CD8-positive, alpha-beta memory T cell (primary cell): ENCODE measurements at regions not wholly inside any gene's neighbourhood (a gene's known extent, or its start where the extent isn't known, plus 50 kb on each side); places are given as distances from the start of the nearest gene placed in this dataset.

Experiments
- CTCF ChIA-PET: fragments of 350-600 bp; sonication (Branson Sonifier 250); formaldehyde crosslinking; loops from one replicate; lab custom pipeline; 2021; ENCODE audit warnings: antibody characterized with exemption; lab: Charles Lee
- POLR2A ChIA-PET: fragments of 350-600 bp; sonication (Branson Sonifier 250); formaldehyde crosslinking; loops from one replicate; lab custom pipeline; 2021; ENCODE audit warnings: antibody characterized with exemption; lab: Charles Lee
- DNase-seq, 5 donors: peaks; one replicate each; pipeline versions ENCODE4 v3.0.0 to v3.0.0-alpha.2; 2020 to 2022; ENCODE audit warnings: mixed read lengths in 1 of 5
- H3K27ac ChIP-seq: one replicate; pipeline ENCODE4 v1.7.0; 2013; ENCODE audit warnings: low read depth, mild to moderate bottlenecking, low read length, moderate library complexity
- H3K27me3 ChIP-seq: 2 replicates; pipeline ENCODE4 v1.7.0; 2013; ENCODE audit warnings: low read length, mild to moderate bottlenecking; ENCODE audit not compliant: insufficient read depth, poor library complexity, severe bottlenecking
- H3K36me3 ChIP-seq: 2 replicates; pipeline ENCODE4 v1.7.0; 2013; ENCODE audit warnings: mild to moderate bottlenecking, low read length, moderate library complexity; ENCODE audit not compliant: insufficient read depth
- H3K4me1 ChIP-seq: 2 replicates; pipeline ENCODE4 v1.7.0; 2013; ENCODE audit warnings: mild to moderate bottlenecking, low read length, moderate library complexity; ENCODE audit not compliant: insufficient read depth
- H3K4me3 ChIP-seq: 2 replicates; pipeline ENCODE4 v1.7.0; 2013; ENCODE audit warnings: mild to moderate bottlenecking, low read length
- H3K9me3 ChIP-seq: 2 replicates; pipeline ENCODE4 v1.7.0; 2013; ENCODE audit warnings: mild to moderate bottlenecking, low read length
- H3K27ac Mint-ChIP-seq, 8 donors: one replicate each; pipeline ENCODE4 v1.8.0; 2020 to 2021; ENCODE audit warnings: mixed read lengths in 8 of 8, mild to moderate bottlenecking in 6 of 8, inconsistent platforms in 3 of 8, moderate library complexity in 3 of 8
- H3K27me3 Mint-ChIP-seq, 2 donors: one replicate each; pipeline ENCODE4 v1.8.0; 2020 to 2021; ENCODE audit warnings: mixed read lengths in 2 of 2, mild to moderate bottlenecking in 1 of 2, moderate library complexity in 1 of 2
- H3K36me3 Mint-ChIP-seq, 3 donors: one replicate each; pipeline ENCODE4 v1.8.0; 2020 to 2021; ENCODE audit warnings: mixed read lengths in 3 of 3, inconsistent platforms in 1 of 3, mild to moderate bottlenecking in 1 of 3
- H3K4me1 Mint-ChIP-seq, 3 donors: one replicate each; pipeline ENCODE4 v1.8.0; 2020 to 2021; ENCODE audit warnings: mixed read lengths in 3 of 3, inconsistent platforms in 1 of 3, mild to moderate bottlenecking in 1 of 3
- H3K4me3 Mint-ChIP-seq, 7 donors: one replicate each; pipeline ENCODE4 v1.8.0; 2020 to 2021; ENCODE audit warnings: mixed read lengths in 7 of 7, mild to moderate bottlenecking in 6 of 7, moderate library complexity in 4 of 7, inconsistent platforms in 2 of 7
- H3K9me3 Mint-ChIP-seq, 5 donors: one replicate each; pipeline ENCODE4 v1.8.0; 2020 to 2022; ENCODE audit warnings: mixed read lengths in 5 of 5, mild to moderate bottlenecking in 3 of 5, moderate library complexity in 2 of 5, inconsistent platforms in 1 of 5

DNA sequence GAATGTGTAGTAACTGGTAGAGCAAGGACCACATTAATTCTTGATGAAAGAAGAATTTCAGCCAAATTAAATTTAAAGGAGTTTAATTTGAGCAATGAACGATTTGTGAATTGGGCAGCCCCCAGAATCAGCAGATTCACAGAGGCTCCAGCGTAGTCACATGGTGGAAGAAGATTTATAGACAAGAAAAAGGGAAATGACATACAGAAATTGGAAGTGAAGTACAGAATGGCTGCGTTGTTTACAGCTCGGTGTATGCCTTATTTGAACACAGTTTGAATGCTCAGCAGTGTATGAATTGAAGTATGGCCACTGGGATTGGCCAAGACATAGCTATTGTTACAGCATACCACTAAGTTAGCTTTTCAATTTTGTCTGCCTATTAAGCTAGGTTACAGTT, 173.6 kb upstream of the ARG1 start:
- Mint-ChIP-seq H3K27ac (no peak overlapping the region), H3K36me3 (peaks cover 0 to 20% (median 1%) of the 10 kb centered on the region in 3 donors), H3K4me3 (no peak overlapping the region), H3K27me3 (no peaks in the 10 kb centered on the region), H3K4me1 (no peaks in the 10 kb centered on the region), H3K9me3 (peaks cover 5 to 13% (median 7%) of the 10 kb centered on the region in 5 donors)
- H3K9me3 ChIP-seq: peaks cover 5% of the 10 kb centered on the region
- H3K4me1 ChIP-seq: no peaks in the 10 kb centered on the region
- H3K27ac ChIP-seq: no peak overlapping the region
- POLR2A ChIA-PET: no interaction called here
- no peaks in the 10 kb centered on the region for H3K27me3 ChIP-seq
- CTCF ChIA-PET: no interaction called here
- no peaks in the 10 kb centered on the region for H3K36me3 ChIP-seq
- H3K4me3 ChIP-seq: no peak overlapping the region
- no peak for DNase-seq

GRCh38 chr6:131400054-131400778, 172.8 kb upstream of the ARG1 start:
- Histone ChIP-seq H3K4me3 (no peak overlapping the region), H3K4me1 (no peaks in the 10 kb centered on the region), H3K27me3 (no peaks in the 10 kb centered on the region), H3K36me3 (no peaks in the 10 kb centered on the region), H3K27ac (no peak overlapping the region), H3K9me3 (peaks cover 5% of the 10 kb centered on the region)
- no peaks in the 10 kb centered on the region for H3K4me1 Mint-ChIP-seq
- H3K36me3 Mint-ChIP-seq: peaks cover 0 to 22% (median 1%) of the 10 kb centered on the region in 3 donors
- ChIA-PET POLR2A (no interaction called here), CTCF (no interaction called here)
- no peak overlapping the region for H3K4me3 Mint-ChIP-seq
- no peak for DNase-seq
- H3K9me3 Mint-ChIP-seq: peaks cover 5 to 13% (median 7%) of the 10 kb centered on the region in 5 donors
- no peaks in the 10 kb centered on the region for H3K27me3 Mint-ChIP-seq
- H3K27ac Mint-ChIP-seq: peak overlapping the region in 2 of 8 donors; percentile 26 to 78

DNA sequence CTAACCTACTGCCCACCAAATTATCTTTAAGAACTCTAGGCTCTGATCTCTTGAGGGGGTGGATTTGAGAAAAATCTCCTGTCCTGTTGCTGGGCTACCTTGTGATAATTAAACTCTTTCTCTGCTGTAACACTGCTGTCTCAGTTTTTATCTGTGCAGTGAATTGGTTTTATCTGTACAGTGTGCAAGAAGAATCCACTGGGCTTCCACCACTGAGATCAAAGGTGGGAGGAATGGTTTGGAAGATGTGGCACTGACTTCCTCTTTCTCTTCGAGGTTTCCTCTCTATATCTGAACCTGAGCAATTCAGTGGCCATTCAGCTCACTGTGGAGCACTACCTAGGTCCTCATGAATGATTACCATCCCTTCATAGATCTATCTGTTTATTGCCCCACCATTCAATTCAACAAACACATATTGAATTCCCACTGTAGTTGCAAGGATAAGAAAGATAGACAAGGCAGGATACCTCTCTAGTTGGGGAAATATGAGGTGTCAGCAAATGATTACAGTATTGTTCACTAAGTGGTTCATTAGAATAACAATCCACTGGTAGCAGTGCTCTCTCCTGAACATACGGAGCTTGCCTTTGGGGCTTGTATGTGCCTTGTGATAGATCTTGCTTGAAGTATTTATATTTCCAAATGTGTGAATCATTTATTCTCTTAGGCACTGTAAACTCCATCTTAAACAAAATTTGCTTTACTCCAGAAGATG, 172.1 kb upstream of the ARG1 start:
- POLR2A ChIA-PET: no interaction called here
- H3K4me1 ChIP-seq: no peaks in the 10 kb centered on the region
- no peaks in the 10 kb centered on the region for H3K27me3 ChIP-seq
- no peaks in the 10 kb centered on the region for H3K27me3 Mint-ChIP-seq
- H3K27ac ChIP-seq: no peak overlapping the region
- H3K4me1 Mint-ChIP-seq: no peaks in the 10 kb centered on the region
- no peaks in the 10 kb centered on the region for H3K36me3 ChIP-seq
- peak overlapping the region in 2 of 8 donors; percentile 26 to 78 for H3K27ac Mint-ChIP-seq
- peaks cover 5% of the 10 kb centered on the region for H3K9me3 ChIP-seq
- peaks cover 5 to 13% (median 7%) of the 10 kb centered on the region in 5 donors for H3K9me3 Mint-ChIP-seq
- H3K4me3 Mint-ChIP-seq: no peak overlapping the region
- CTCF ChIA-PET: no interaction called here
- no peak for DNase-seq
- H3K4me3 ChIP-seq: no peak overlapping the region
- peaks cover 0 to 19% (median 1%) of the 10 kb centered on the region in 3 donors for H3K36me3 Mint-ChIP-seq

GRCh38 chr6:131408811-131409210, 164.2 kb upstream of the ARG1 start:
- Histone ChIP-seq H3K9me3 (no peaks in the 10 kb centered on the region), H3K27ac (no peak overlapping the region), H3K4me1 (no peaks in the 10 kb centered on the region), H3K4me3 (no peak overlapping the region), H3K36me3 (no peaks in the 10 kb centered on the region), H3K27me3 (no peaks in the 10 kb centered on the region)
- H3K4me1 Mint-ChIP-seq: no peaks in the 10 kb centered on the region
- ChIA-PET CTCF (interaction anchor here (0.6 kb wide), 1 partner anchor 806 kb away, joined by 3 read pairs; no protein-coding TSS in a partner anchor), POLR2A (no interaction called here)
- no peak for DNase-seq
- no peak overlapping the region for H3K27ac Mint-ChIP-seq
- H3K4me3 Mint-ChIP-seq: no peak overlapping the region
- H3K27me3 Mint-ChIP-seq: no peaks in the 10 kb centered on the region
- H3K9me3 Mint-ChIP-seq: peaks cover 0 to 4% (median 0%) of the 10 kb centered on the region in 5 donors
- peaks cover 0 to 18% (median 0%) of the 10 kb centered on the region in 3 donors for H3K36me3 Mint-ChIP-seq

GRCh38 chr6:131410785-131411184, 162.2 kb upstream of the ARG1 start:
- POLR2A ChIA-PET: no interaction called here

DNA sequence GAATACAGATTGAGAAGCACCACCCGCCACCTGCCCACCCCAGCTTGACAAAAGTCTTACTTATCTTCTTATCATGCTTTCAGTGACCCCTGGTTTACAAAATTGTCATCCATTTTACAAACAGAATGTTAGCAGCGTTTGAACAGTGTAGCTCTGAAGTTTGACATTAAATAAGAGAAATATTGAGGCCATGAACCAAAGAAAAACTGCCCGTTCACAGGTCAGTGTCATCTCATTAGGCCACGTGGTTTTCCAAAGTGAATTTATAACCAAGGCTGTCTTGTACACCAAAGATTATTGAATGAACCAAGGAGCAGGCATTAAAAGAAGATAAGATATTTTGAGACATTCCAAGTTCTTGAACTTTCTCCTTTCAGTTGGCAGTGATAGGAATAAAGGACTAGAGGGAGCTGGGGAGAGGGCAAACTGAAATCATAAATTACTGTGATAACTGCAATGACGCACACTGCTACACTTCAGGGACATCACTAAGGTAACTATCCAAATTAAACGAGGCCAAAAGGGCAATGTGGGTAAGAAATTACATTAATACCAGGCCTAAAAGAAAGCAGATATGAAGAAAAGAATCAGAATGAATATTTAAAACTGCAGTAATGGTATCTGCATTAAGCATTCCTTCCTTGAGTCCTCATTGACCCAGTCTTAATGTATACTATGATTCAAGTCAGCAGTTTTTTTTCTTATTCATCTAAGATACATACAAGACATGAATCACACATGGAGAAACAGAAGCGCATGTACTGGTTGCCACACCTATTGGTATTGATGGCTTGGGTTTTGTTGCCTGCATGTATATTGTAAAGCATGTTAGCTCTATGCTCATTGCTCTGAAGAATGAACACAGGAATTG, 159.8 kb upstream of the ARG1 start:
- Histone ChIP-seq H3K4me1 (no peaks in the 10 kb centered on the region), H3K36me3 (no peaks in the 10 kb centered on the region), H3K27me3 (no peaks in the 10 kb centered on the region), H3K27ac (no peak overlapping the region), H3K4me3 (no peak overlapping the region), H3K9me3 (no peaks in the 10 kb centered on the region)
- no peak overlapping the region for H3K4me3 Mint-ChIP-seq
- H3K4me1 Mint-ChIP-seq: no peaks in the 10 kb centered on the region
- peaks cover 0 to 8% (median 0%) of the 10 kb centered on the region in 3 donors for H3K36me3 Mint-ChIP-seq
- H3K27ac Mint-ChIP-seq: no peak overlapping the region
- ChIA-PET POLR2A (no interaction called here), CTCF (no interaction called here)
- peaks cover 0 to 4% (median 0%) of the 10 kb centered on the region in 5 donors for H3K9me3 Mint-ChIP-seq
- no peaks in the 10 kb centered on the region for H3K27me3 Mint-ChIP-seq
- no peak for DNase-seq

More at GRCh38 chr6:131410785-131411184, 162.2 kb upstream of the ARG1 start:
- Mint-ChIP-seq H3K4me3 (no peak overlapping the region), H3K9me3 (peaks cover 0 to 4% (median 0%) of the 10 kb centered on the region in 5 donors), H3K4me1 (no peaks in the 10 kb centered on the region), H3K27ac (no peak overlapping the region), H3K27me3 (no peaks in the 10 kb centered on the region), H3K36me3 (peaks cover 0 to 8% (median 0%) of the 10 kb centered on the region in 3 donors)
- Histone ChIP-seq H3K4me1 (no peaks in the 10 kb centered on the region), H3K9me3 (no peaks in the 10 kb centered on the region), H3K36me3 (no peaks in the 10 kb centered on the region), H3K4me3 (no peak overlapping the region), H3K27me3 (no peaks in the 10 kb centered on the region), H3K27ac (no peak overlapping the region)
- CTCF ChIA-PET: no interaction called here
- DNase-seq: no peak

DNA sequence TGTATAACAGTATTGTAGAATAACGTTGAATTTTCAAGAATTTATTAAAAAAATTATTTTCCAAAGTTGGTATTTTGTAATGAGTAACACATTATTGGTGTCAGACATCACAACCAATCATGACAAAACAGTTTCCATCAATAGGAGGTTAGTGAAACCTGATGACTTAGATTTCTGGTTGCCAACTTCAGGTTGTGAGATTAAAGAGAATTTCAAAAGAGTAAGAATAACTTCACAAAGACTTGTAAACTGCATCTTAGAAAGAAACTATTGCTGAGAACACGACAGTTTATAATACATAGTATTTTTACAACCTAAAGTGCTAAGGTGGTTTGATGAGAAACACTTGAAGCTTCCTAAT, 159.2 kb upstream of the ARG1 start:
- H3K4me1 Mint-ChIP-seq: no peaks in the 10 kb centered on the region
- H3K27me3 ChIP-seq: no peaks in the 10 kb centered on the region
- H3K27me3 Mint-ChIP-seq: no peaks in the 10 kb centered on the region
- no peaks in the 10 kb centered on the region for H3K4me1 ChIP-seq
- DNase-seq: no peak
- no peak overlapping the region for H3K27ac Mint-ChIP-seq
- H3K27ac ChIP-seq: no peak overlapping the region
- ChIA-PET POLR2A (no interaction called here), CTCF (no interaction called here)
- H3K36me3 Mint-ChIP-seq: peaks cover 0 to 8% (median 0%) of the 10 kb centered on the region in 3 donors
- no peaks in the 10 kb centered on the region for H3K36me3 ChIP-seq
- H3K9me3 ChIP-seq: no peaks in the 10 kb centered on the region
- no peak overlapping the region for H3K4me3 ChIP-seq
- peaks cover 0 to 4% (median 0%) of the 10 kb centered on the region in 5 donors for H3K9me3 Mint-ChIP-seq
- no peak overlapping the region for H3K4me3 Mint-ChIP-seq
